ENCODE measurements at regions not wholly inside any gene's neighbourhood (a gene's known extent, or its start where the extent isn't known, plus 50 kb on each side); places are given as distances from the start of the nearest gene placed in this dataset.
"Not testable (repeated sequence)": the region's sequence is repeated elsewhere in the genome, so short reads cannot be mapped to it uniquely, and the experiment has no call there.

GRCh38 chr1:38507563-38507962, 352.0 kb downstream of the RRAGC start:
- DNase-seq (ENCODE audit: low spot score) = no peak

DNA sequence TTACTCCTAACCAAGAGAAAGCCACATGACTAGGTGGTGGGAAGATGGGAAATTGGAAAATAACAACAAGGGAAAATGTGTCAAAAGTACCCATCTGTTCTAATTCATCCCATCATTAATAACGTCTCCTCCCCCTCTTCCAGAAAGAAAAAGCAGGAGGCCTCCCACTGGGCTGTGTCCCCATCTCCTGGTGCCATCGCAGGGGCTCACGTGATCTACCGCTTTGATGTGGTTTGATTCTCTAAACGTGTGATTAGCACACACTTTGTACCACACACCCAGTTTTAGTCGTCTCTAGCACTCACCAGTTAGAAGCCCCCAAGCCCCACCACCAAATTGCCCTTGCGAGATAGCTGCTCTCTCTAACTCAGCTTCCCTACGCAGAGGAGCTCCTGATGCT, 353.6 kb downstream of the RRAGC start:
- DNase-seq (ENCODE audit: low spot score) = no peak

GRCh38 chr1:38502758-38503157, 356.8 kb downstream of the RRAGC start:
- no peak for DNase-seq (ENCODE audit: low spot score)

GRCh38 chr1:38500891-38501290, 358.7 kb downstream of the RRAGC start:
- DNase-seq (ENCODE audit: low spot score) = no peak

- no peak for DNase-seq (ENCODE audit: low spot score)
Observed at GRCh38 chr1:38500352-38500751, 359.2 kb downstream of the RRAGC start.

DNA sequence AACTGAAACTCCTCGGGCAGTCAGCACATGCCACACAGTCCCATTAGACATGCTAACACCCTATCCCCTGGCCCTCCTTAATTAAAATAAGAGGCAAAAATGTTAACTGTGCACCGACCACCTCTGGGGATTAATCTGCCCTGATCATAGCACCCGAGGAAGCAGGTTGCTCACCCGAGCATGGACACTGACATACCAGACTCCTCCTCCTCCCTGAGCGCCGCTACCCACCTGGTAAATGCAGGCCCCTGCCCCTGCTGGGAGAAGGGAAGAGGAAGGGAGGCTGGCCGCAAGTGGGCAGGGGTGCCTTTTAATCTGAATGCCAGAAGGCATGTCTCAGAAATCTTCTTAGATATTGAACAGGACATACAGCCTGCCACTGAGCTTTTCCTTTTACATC, 360.9 kb downstream of the RRAGC start:
- no peak for DNase-seq (ENCODE audit: low spot score)

DNA sequence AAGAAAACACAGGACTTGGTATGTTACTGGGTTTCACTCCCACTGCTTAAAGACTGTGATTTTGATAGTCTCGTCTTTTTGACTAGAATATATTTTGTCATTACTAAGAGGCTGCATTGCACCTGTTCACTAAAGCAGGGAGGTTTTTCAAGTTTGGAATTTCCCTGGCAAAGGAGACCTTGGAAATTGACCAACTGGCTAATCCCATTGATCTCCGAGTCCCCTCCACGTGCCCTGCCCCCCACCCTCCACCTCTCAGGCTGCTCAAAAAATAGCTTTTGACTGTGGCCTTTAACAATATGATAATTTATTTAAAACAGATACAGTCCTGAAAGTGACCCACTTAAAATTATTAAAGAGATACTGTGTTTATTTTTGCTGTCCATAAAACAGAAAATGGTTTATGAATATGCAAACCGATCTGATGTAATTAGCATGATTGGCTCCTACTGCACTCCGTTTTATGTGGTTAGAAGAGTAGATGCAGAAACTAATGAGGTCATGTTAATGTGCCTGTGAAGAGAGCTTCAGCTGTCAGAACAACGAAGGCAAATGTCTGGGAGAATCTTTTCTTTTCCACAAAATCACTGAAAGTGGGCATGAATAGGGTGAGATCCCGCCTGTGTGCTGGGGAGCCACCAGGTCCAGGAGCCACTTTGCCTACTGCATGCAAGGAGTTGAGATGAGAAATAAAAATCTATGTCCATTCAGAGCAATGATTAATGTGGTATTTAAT, 361.5 kb downstream of the RRAGC start:
- no peak for DNase-seq (ENCODE audit: low spot score)

- not testable (repeated sequence) for DNase-seq (ENCODE audit: low spot score)
Observed at GRCh38 chr1:38493306-38493705, 366.3 kb downstream of the RRAGC start.

GRCh38 chr1:38489844-38490270, 369.7 kb downstream of the RRAGC start:
- DNase-seq (ENCODE audit: low spot score) = no peak

- DNase-seq (ENCODE audit: low spot score) = no peak
Observed at GRCh38 chr1:38488162-38488898, 371.2 kb downstream of the RRAGC start.

DNA sequence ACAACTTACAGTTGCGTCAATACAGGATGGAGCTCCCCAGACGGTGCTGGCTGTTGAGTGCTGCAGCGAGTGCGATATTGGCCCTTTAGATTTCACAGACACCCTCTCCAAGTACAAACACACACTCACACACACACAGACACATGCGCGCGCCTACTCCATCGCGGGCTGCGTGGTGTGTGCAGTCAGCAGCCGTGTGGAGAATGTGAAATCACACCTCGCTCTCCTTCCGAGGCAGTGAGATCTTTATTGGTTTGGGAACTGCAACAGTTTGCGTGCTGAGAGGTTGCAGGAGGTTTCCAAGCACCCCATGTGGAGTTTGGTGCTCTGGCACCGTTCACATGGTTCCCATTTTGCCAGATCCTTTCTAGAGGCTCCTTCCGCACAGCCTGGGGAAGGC, 372.2 kb downstream of the RRAGC start:
- no peak for DNase-seq (ENCODE audit: low spot score)

DNA sequence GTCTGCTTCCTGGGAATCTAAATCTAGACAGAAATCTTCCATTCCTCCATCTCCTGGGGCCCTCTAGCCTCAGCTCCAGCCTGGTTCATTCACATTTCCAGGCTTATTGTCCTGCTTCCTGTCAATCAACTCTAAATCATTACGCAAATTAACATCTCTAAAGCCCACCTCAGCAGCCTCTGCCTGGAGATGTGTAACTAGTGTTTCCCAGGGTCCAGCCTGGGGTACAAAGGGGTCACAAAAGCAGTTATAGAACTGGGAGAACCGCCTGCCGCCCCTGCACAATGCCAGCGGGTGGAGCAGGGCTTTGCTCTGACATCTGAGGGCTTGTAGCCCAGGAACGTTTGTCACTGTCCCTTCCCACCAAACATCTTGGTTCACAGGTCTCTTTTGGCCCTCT, 373.5 kb downstream of the RRAGC start:
- DNase-seq (ENCODE audit: low spot score) = no peak

DNA sequence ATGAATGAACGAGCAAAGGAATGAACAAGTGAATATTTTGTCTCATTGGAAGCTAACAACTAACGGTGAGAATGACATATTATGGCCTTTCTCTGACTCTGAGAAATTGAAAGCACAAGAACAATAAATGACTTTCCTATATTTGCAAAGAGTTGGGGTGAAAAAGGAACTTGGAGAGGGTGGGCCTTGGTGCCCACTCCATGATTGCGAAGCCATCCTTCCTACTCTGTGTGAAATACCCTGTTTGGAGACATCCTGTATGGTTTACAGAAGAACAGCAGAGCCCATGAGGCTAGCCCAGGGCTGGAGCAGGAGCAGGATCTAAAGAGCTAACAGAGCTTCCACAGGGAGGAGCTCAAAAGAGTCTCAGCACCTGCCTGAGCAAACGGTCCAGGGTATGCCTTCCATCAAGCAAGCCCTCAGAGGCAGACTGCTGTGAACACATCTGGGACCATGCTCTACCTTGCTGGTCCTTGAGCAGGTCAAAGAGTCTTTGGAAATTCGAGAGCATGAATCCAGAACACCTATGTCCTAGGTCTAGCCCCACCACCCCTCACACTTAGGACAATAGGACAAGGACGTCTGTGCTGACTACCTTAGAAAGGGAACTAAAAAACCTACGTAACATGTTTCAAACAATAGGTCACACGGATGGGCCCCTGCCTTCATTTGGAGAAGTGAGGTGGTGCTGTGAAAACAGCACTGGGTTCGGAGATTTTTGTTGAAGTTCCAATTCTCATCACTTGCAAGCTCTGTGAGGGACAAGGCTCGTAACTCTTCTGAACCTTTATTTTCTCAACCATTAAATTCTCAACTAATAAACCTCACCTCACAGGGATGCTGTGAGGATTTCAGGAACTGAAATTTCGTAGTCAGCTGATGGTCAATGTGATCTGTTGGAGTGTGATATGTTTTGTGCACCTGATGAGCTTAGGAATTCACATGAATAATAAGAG, 377.4 kb downstream of the RRAGC start:
- DNase-seq (ENCODE audit: low spot score) = no peak

GRCh38 chr1:38479662-38480061, 379.9 kb downstream of the RRAGC start:
- not testable (repeated sequence) for DNase-seq (ENCODE audit: low spot score)

- no peak for DNase-seq (ENCODE audit: low spot score)
Observed at GRCh38 chr1:38477811-38478210, 381.8 kb downstream of the RRAGC start.

GRCh38 chr1:38476850-38477178, 382.8 kb downstream of the RRAGC start:
- DNase-seq (ENCODE audit: low spot score) = no peak

DNA sequence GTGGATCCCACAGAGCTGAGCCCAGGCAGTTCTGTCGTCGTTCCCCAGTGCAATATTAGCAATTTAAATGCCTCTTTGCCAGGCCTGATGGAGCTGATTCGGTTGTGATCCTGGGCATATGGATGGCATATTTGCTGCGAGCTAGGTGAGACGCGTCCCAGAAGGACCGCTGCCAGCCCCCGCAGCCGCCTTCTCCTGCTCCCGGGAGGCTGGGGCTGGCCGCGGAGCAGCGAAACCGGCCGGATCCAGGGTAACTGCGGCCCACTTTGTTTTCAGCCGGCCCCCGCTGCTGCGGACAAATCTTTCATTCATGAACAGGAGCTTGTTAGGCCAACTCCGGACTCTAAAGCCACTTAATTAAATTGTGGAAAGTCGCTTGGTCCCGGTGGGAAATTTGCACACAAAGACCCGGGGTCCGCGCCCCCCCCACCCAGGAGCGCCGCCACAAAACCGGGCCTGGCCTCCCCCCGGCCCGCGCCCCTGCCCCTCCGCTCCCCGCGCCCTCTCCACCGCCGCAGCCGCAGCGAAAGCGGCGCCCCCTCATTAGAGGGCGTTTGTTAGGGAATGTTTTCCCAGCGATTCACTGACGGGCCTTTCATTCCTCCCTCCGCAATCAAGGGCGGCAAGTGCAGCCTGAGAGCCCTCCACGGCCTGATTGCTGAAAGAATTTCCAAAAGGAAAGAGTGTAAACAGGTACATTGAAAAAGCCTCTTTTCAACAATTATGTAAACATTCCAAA, 383.3 kb downstream of the RRAGC start:
- DNase-seq (ENCODE audit: low spot score) = no peak

DNA sequence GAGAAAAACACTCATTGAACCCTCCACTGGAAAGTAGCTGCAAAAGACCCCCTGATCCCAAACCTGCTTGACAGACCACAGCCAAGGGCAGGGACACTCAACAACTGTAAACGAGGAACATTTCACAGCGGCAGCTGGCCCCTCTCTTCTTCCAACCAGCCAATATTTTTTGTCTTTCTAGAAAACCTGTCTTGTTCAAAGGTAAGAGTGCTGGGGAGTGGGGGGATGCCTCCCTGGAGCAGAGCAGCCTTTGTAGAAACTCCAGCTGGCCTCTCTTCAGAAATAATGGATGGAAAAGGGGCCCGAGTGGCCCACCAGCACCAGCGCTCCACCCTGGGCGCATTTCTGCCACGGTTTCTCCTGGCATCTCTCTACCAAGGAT, 384.0 kb downstream of the RRAGC start:
- DNase-seq (ENCODE audit: low spot score) = no peak

DNA sequence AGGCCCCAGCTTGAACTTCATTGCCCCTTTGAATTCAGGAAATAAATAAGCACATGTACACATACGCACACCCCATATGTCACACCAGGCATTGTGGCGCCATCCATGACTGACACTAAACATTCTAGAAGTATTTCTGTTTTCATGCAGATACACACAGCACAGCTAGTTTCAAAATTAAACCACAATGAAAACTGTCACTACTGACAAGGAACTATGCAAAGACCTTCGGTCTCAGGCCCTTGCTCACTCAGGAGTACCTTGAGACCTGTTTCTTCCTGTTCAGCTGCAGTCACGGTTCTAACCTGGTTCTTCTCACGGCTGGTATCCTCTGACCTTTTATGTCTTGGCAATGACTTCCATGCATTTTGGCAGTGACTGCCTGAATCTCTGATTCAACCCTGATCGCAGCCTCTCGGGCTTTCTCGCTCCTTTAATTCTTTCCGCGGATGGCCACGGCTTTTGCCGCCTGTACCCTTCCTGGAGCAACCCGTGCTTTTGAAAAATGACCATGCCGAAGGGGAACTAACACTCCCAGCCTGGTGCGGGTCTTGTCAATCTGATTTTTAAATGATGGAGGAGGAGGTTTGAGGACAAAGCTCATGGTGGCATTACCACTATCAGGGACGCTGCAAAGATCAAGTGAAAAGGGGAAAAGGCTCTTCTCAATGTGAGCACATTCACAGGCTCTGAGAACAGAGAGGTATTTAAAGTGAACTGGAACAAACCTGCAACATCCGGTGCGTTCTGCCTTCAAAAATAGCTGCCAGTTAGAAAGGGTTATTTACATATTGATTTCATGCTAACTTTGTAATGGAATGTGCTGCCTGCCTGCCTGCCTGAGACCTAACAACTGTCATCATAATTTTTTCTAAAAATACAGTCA, 384.6 kb downstream of the RRAGC start:
- no peak for DNase-seq (ENCODE audit: low spot score)

GRCh38 chr1:38466487-38466886, 393.1 kb downstream of the RRAGC start:
- no peak for DNase-seq (ENCODE audit: low spot score)

- no peak for DNase-seq (ENCODE audit: low spot score)
Observed at GRCh38 chr1:38465460-38465859, 394.1 kb downstream of the RRAGC start.

All from umbilical cord (tissue), 1 donor.